Epithelial cell of proximal tubule (primary cell): ENCODE measurements at regions not wholly inside any gene's neighbourhood (a gene's known extent, or its start where the extent isn't known, plus 50 kb on each side); places are given as distances from the start of the nearest gene placed in this dataset.

Experiments used
- DNase-seq: peaks from one replicate; pipeline ENCODE4 v3.0.0-alpha.2; 2011; ENCODE audit warnings: low read depth
- H3K4me3 ChIP-seq: 2 replicates; pipeline ENCODE4 v1.5.1; 2011; ENCODE audit warnings: low read depth, mild to moderate bottlenecking, low read length
- TF ChIP-seq, protein P1 (sequence below): conservative IDR thresholded peaks from 2 replicates; pipeline ENCODE4 v1.5.1; 2012; ENCODE audit warnings: low read depth, mild to moderate bottlenecking, low read length

DNA sequence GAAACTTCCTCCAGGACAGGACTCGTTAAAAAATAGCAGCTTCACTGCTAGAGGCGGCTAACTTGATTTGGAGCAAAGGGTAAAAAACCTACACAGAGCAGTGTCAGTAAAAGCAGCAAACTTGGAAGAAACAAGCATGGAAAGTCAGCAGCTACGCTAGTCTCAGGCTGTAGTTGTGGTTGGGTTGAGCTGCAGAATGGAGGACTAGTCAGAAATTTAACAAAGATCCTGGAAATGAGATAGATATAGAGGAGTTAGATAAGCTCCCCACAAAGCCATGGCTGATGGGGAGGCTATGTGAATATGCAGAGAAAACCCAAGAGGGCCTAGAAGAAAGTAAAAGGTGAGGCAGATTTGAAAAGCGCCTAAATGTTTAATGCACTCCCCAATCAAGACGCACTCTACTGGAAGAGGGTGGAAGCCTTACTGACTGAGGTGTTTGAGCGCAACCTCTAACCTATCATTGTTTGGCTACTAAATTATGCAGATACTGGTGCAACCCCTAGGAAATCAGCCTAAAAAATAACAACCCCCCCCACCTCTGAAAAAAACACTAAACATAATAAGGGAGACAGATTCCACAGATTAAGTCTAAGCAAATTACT is 99.7 kb upstream of the TMEM168 start:
- TF ChIP-seq, protein P1, sequence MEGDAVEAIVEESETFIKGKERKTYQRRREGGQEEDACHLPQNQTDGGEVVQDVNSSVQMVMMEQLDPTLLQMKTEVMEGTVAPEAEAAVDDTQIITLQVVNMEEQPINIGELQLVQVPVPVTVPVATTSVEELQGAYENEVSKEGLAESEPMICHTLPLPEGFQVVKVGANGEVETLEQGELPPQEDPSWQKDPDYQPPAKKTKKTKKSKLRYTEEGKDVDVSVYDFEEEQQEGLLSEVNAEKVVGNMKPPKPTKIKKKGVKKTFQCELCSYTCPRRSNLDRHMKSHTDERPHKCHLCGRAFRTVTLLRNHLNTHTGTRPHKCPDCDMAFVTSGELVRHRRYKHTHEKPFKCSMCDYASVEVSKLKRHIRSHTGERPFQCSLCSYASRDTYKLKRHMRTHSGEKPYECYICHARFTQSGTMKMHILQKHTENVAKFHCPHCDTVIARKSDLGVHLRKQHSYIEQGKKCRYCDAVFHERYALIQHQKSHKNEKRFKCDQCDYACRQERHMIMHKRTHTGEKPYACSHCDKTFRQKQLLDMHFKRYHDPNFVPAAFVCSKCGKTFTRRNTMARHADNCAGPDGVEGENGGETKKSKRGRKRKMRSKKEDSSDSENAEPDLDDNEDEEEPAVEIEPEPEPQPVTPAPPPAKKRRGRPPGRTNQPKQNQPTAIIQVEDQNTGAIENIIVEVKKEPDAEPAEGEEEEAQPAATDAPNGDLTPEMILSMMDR: no peak
- no peak overlapping the region for H3K4me3 ChIP-seq
- DNase-seq: no peak

DNA sequence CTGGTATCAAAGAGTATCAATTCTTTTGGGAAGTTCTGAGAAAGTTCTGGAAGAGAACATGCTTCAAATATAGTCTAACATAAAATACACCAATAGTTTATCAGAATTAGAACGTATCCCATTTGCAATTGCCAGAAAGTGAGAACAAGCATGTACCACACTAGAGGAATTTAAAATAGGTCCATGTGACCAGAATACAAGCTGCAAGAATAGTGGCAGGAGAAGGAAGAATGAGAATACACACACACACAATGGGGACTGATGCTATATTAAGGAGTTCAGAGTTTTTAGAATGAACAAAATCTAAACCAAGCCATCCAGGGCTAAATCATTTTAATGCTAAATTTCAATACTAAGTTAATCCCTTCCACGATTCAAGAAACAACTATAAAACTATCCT is 99.1 kb upstream of the TMEM168 start:
- TF ChIP-seq, protein P1: no peak
- no peak overlapping the region for H3K4me3 ChIP-seq
- DNase-seq: no peak

DNA sequence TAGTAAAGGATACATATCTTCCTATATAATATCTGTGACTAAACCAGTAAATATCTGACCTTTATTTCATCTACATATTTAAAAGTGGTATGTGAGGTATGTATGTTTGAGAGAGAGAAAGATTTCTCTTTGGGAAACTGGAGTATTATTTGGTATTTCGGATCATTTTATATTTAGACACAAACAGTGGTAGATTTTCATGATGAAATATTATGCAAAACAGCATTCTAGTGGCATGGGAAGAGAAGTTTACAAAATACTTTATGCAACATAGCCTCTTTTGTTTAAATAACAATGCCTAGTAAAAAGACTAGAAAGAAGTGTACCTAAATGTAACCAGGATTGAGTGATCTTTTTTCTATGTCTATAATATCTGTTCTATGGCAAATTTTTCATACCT is 98.6 kb upstream of the TMEM168 start:
- no peak for DNase-seq
- TF ChIP-seq, protein P1: no peak
- H3K4me3 ChIP-seq: no peak overlapping the region

DNA sequence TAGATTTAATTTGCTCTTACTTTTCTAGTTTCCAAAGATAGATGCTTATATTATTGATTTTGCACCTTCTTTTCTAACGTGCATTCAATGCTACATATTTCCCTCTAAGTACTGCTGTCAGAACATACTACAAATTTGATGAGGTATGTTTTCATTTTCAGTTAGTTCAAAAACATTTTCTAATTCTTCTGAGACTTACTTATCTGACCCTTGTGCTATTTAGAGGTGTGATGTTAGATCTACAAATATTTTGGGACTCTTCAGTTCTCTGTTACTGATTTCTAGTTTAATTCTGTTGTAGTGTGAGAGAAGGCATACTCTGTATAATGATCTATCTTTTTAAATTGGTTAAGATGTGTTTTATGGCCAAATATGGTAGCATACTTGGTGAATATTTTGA is 97.8 kb upstream of the TMEM168 start:
- no peak for DNase-seq
- no peak overlapping the region for H3K4me3 ChIP-seq
- TF ChIP-seq, protein P1: no peak

DNA sequence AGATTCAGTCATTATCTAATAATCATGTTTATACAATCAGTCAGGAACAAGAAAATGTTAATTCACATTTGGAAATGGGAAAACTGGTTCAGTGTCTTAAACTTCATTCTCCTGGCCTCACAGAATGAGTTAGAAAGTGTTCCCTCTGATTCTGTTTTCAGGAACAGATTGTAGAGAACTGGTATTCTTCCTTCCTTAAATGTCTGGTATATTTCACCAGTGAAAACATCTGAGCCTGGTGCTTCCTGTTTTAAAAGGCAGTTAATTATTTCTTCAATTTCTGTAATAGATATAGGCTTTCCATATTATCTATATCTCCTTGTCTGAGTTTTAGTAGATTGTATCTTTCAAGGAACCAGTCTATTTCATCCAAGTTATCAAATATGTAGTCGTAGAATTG is 97.1 kb upstream of the TMEM168 start:
- no peak overlapping the region for H3K4me3 ChIP-seq
- TF ChIP-seq, protein P1: no peak
- no peak for DNase-seq

DNA sequence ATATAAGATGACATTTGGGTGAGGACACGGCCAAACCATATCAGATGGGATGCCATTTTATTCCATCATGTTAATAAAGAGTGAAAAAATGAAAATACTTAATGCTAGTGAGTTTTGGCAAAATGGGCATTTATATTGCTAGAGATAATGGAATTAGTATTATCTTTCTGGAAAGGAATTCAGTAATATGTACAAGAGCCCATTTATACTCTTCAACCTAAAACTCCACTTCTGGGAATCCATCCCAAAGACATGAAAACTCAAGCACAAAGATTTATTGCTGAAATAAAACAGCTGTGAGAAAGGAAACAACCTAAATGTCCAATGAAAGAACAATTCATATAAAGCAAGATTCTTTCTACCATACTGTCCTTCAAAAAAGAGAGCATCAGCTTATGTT is 96.0 kb upstream of the TMEM168 start:
- H3K4me3 ChIP-seq: no peak overlapping the region
- TF ChIP-seq, protein P1: no peak
- DNase-seq: no peak

DNA sequence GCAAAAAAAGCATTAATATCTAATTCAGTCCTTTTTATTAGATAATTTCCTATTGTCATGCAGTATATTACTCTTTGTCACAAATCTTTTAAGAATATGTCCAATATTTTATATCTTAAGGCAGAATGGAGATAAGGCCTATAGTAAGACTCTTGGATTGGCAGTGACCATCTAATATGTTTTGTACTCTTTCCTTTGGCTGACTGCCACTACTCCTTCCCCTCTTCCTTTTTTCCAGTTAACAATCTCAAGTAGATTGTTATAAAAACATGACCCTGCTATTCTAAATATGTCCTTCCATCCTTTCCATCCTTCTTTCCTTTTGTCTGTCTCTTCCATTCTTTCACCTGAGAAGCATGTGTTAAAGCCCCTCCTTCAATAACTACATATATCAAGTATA is 92.8 kb upstream of the TMEM168 start:
- no peak for DNase-seq
- TF ChIP-seq, protein P1: no peak
- H3K4me3 ChIP-seq: no peak overlapping the region
